GM10266 (cell line): ENCODE measurements at regions not wholly inside any gene's neighbourhood (a gene's known extent, or its start where the extent isn't known, plus 50 kb on each side); places are given as distances from the start of the nearest gene placed in this dataset.

Source experiments
- DNase-seq: peaks from one replicate; pipeline ENCODE4 v3.0.0; 2012; ENCODE audit errors: extremely low spot score
- CTCF ChIP-seq: IDR thresholded peaks from 2 replicates; pipeline ENCODE4 v1.5.1; 2012; ENCODE audit warnings: mild to moderate bottlenecking, low read depth; ENCODE audit not compliant: control insufficient read depth, insufficient read depth; ENCODE audit errors: missing control alignments

GRCh38 chr14:87002776-87003175 is 990.2 kb downstream of the GALC start:
- no peak for DNase-seq
- TF ChIP-seq CTCF: no peak

GRCh38 chr14:87001333-87001732 is 991.6 kb downstream of the GALC start:
- TF ChIP-seq CTCF: no peak
- DNase-seq: no peak

GRCh38 chr14:87000081-87000480 is 992.9 kb downstream of the GALC start:
- no peak for DNase-seq

GRCh38 chr14:86999036-86999435 is 993.9 kb downstream of the GALC start:
- TF ChIP-seq CTCF: no peak
- DNase-seq: no peak

More at GRCh38 chr14:87000081-87000480, 992.9 kb downstream of the GALC start:
- TF ChIP-seq CTCF: no peak

GRCh38 chr14:86997271-86997670 is 995.7 kb downstream of the GALC start:
- TF ChIP-seq CTCF: no peak
- DNase-seq: no peak

- no peak for DNase-seq
- TF ChIP-seq CTCF: no peak
Measured at GRCh38 chr14:86990396-86990795, 1002.6 kb downstream of the GALC start.

- no peak for TF ChIP-seq CTCF
- DNase-seq: no peak
Measured at GRCh38 chr14:86989285-86989684, 1003.7 kb downstream of the GALC start.

GRCh38 chr14:86987966-86988365 is 1005.0 kb downstream of the GALC start:
- no peak for DNase-seq
- TF ChIP-seq CTCF: no peak
